Mammary epithelial cell (primary cell): ENCODE measurements at regions not wholly inside any gene's neighbourhood (a gene's known extent, or its start where the extent isn't known, plus 50 kb on each side); places are given as distances from the start of the nearest gene placed in this dataset.

Source experiments
- EZH2 ChIP-seq: IDR thresholded peaks from 2 replicates; pipeline ENCODE4 v1.6.1; 2012; ENCODE audit warnings: low read length, inconsistent platforms, borderline replicate concordance
- TF ChIP-seq, protein P1 (sequence below), 2 donors: IDR thresholded peaks in 1 of 2; conservative IDR thresholded peaks in 1 of 2; 2 replicates each; pipeline ENCODE4 v1.5.1; 2011 to 2012; ENCODE audit warnings: inconsistent platforms in 2 of 2, low read length in 2 of 2, mild to moderate bottlenecking in 2 of 2, control low read depth in 1 of 2, low read depth in 1 of 2; ENCODE audit not compliant: insufficient read depth in 1 of 2; ENCODE audit errors: extremely low read depth in 1 of 2

- TF ChIP-seq, protein P1, sequence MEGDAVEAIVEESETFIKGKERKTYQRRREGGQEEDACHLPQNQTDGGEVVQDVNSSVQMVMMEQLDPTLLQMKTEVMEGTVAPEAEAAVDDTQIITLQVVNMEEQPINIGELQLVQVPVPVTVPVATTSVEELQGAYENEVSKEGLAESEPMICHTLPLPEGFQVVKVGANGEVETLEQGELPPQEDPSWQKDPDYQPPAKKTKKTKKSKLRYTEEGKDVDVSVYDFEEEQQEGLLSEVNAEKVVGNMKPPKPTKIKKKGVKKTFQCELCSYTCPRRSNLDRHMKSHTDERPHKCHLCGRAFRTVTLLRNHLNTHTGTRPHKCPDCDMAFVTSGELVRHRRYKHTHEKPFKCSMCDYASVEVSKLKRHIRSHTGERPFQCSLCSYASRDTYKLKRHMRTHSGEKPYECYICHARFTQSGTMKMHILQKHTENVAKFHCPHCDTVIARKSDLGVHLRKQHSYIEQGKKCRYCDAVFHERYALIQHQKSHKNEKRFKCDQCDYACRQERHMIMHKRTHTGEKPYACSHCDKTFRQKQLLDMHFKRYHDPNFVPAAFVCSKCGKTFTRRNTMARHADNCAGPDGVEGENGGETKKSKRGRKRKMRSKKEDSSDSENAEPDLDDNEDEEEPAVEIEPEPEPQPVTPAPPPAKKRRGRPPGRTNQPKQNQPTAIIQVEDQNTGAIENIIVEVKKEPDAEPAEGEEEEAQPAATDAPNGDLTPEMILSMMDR (conservative IDR thresholded peaks at IDR 0.05 in 1 of 2, IDR thresholded peaks at IDR 0.05 in 1 of 2; ENCODE audit: extremely low read depth in 1 of 2, insufficient read depth in 1 of 2, low read depth in 1 of 2, low read length in 2 of 2), result no peak
- TF ChIP-seq EZH2, result no peak
Observed at GRCh38 chr3:59467476-59467875, 417.7 kb upstream of the CFAP20DC start.
